ENCODE measurements at regions not wholly inside any gene's neighbourhood (a gene's known extent, or its start where the extent isn't known, plus 50 kb on each side); places are given as distances from the start of the nearest gene placed in this dataset.

- H4K5ac ChIP-seq (ENCODE audit: insufficient read length, low read depth, low read length), result no peak overlapping the region
- no peak overlapping the region for H2AFZ ChIP-seq (ENCODE audit: low read length)
- no peak overlapping the region for H3T11ph ChIP-seq (ENCODE audit: low read length)
- no peaks in the 10 kb centered on the region for H3K79me2 ChIP-seq (ENCODE audit: insufficient read depth, low read length)
- Mint-ChIP-seq H3K4me1 (peaks cover 4 to 6% of the 10 kb centered on the region in 2 experiments), H3K9me3 (peaks cover 48 to 49% of the 10 kb centered on the region in 2 experiments), H3K4me3 (no peak overlapping the region), H3K36me3 (ENCODE audit: insufficient read depth in 1 of 3, low read depth in 3 of 3) (peaks cover 30 to 62% (median 40%) of the 10 kb centered on the region in 3 experiments), H3K27me3 (ENCODE audit: low read depth) (no peaks in the 10 kb centered on the region; the same call in none of the 2 replicates), H3K27ac (no peak overlapping the region; a peak in 1 of 7 replicates)
- no peak overlapping the region for H2BK15ac ChIP-seq (ENCODE audit: low read depth, low read length)
- TF ChIP-seq CTCF (conservative IDR thresholded peaks at IDR 0.05), result peak; percentile 76
- no peak overlapping the region for H4K8ac ChIP-seq (replicated peaks; ENCODE audit: insufficient read length, low read depth, low read length)
- no peak overlapping the region for H3K9ac ChIP-seq (ENCODE audit: extremely low read depth, insufficient read length, low read length)
- H3K18ac ChIP-seq (ENCODE audit: insufficient read length, low read depth, low read length), result no peak overlapping the region
- H3K27me3 ChIP-seq (ENCODE audit: insufficient read depth, low read length), result no peaks in the 10 kb centered on the region
- no peaks in the 10 kb centered on the region for H3K23me2 ChIP-seq (ENCODE audit: insufficient read length, low read depth, low read length, poor library complexity, severe bottlenecking)
- H3K23ac ChIP-seq (ENCODE audit: insufficient read length, low read depth, low read length), result no peak overlapping the region
- no peaks in the 10 kb centered on the region for H3K79me1 ChIP-seq (ENCODE audit: insufficient read depth, low read depth, low read length, poor library complexity, severe bottlenecking)
- no peaks in the 10 kb centered on the region for H4K20me1 ChIP-seq (ENCODE audit: control insufficient read depth, insufficient read depth, insufficient read length)
- no peak overlapping the region for H3K56ac ChIP-seq (ENCODE audit: insufficient read length, low read depth, low read length)
- H2BK5ac ChIP-seq (ENCODE audit: insufficient read length, low read length), result no peak overlapping the region
- H4K91ac ChIP-seq (ENCODE audit: insufficient read length, low read depth, low read length), result no peak overlapping the region
- no peak overlapping the region for H3K14ac ChIP-seq (ENCODE audit: insufficient read depth, low read length)
- H2AK5ac ChIP-seq (ENCODE audit: insufficient read length, low read length), result no peak overlapping the region
- no peak overlapping the region for H3K27ac ChIP-seq (ENCODE audit: insufficient read length, low read depth, low read length)
- no peak overlapping the region for H2BK12ac ChIP-seq (ENCODE audit: insufficient read length, low read depth, low read length)
- no peak overlapping the region for H2BK20ac ChIP-seq (ENCODE audit: low read depth, low read length, poor library complexity, severe bottlenecking)
- no peak for DNase-seq
- no peak overlapping the region for H3K4me2 ChIP-seq (ENCODE audit: insufficient read depth, insufficient read length, low read length)
- 100% methylated on average over 1 of the region's 6 CpGs for WGBS (ENCODE audit: extremely low coverage, insufficient read length, low lambda C conversion rate)
- H2BK120ac ChIP-seq (ENCODE audit: low read depth, low read length, poor library complexity, severe bottlenecking), result no peak overlapping the region
- H3K4ac ChIP-seq (ENCODE audit: low read depth, low read length), result no peak overlapping the region
- no peaks in the 10 kb centered on the region for H3K4me1 ChIP-seq (ENCODE audit: insufficient read depth, low read length)
- H3K9me3 ChIP-seq (ENCODE audit: control insufficient read depth, low read depth, low read length), result peaks cover 8% of the 10 kb centered on the region
Observed at GRCh38 chr5:12292610-12293204, 388.5 kb upstream of the CTNND2 start.
